Fibroblast of lung (primary cell): ENCODE measurements at regions not wholly inside any gene's neighbourhood (a gene's known extent, or its start where the extent isn't known, plus 50 kb on each side); places are given as distances from the start of the nearest gene placed in this dataset.

Experiments used
- EZH2 ChIP-seq: IDR thresholded peaks from 2 replicates; pipeline ENCODE4 v1.5.1; 2012; ENCODE audit warnings: low read length, control low read depth, mild to moderate bottlenecking; ENCODE audit errors: missing control alignments
- TF ChIP-seq, protein P1 (sequence below), 2 donors: IDR thresholded peaks in 1 of 2; conservative IDR thresholded peaks in 1 of 2; 1 replicate in 1 of 2; 2 replicates in 1 of 2; pipeline ENCODE4 v1.5.1; 2011 to 2012; ENCODE audit warnings: low read length in 2 of 2, control low read depth in 1 of 2, inconsistent platforms in 1 of 2, low read depth in 1 of 2, mild to moderate bottlenecking in 1 of 2

DNA sequence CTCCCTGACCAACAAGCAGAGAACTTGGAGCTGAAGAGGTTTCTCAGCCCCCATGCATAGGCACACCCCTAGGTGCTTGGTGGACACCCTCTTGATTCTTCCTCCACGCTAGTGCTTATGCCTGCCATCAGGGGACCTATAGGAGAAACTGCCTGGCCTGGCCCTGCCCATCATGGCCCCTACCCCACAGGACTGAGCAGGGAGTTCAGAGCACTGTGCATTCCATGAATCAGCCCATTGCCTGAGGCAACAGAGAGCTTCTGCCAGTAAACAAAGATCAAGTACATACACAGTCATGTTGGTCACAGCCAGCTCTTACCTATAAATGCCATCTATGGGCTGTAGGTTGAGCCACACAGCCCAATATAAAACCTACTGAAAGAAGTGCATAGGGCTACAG is 99.1 kb upstream of the EDNRA start:
- TF ChIP-seq, protein P1, sequence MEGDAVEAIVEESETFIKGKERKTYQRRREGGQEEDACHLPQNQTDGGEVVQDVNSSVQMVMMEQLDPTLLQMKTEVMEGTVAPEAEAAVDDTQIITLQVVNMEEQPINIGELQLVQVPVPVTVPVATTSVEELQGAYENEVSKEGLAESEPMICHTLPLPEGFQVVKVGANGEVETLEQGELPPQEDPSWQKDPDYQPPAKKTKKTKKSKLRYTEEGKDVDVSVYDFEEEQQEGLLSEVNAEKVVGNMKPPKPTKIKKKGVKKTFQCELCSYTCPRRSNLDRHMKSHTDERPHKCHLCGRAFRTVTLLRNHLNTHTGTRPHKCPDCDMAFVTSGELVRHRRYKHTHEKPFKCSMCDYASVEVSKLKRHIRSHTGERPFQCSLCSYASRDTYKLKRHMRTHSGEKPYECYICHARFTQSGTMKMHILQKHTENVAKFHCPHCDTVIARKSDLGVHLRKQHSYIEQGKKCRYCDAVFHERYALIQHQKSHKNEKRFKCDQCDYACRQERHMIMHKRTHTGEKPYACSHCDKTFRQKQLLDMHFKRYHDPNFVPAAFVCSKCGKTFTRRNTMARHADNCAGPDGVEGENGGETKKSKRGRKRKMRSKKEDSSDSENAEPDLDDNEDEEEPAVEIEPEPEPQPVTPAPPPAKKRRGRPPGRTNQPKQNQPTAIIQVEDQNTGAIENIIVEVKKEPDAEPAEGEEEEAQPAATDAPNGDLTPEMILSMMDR (conservative IDR thresholded peaks at IDR 0.05 in 1 of 2, IDR thresholded peaks at IDR 0.05 in 1 of 2; ENCODE audit: low read depth in 1 of 2, low read length in 2 of 2), result no peak
- TF ChIP-seq EZH2, result no peak
